ENCODE measurements at regions not wholly inside any gene's neighbourhood (a gene's known extent, or its start where the extent isn't known, plus 50 kb on each side); places are given as distances from the start of the nearest gene placed in this dataset.

DNA sequence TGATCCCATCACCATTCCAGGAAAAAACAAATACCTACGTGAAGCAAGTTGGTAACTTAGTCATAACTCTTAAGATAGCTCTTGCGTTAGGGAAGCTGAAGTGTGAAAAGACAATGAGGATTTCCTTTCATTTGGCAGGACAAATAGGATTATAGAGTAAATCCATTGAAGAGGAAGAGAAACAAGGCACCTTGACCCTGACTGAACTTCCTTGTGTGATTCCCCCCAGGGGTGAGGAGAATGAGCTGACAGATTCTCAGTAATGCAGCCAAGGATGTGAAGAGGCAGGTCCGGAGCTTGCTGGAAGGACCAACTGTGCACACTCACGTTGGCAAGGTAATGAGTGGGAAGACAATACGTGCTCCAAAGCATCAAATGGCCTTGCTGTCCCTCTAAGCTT, 55.0 kb upstream of the HMCN1 start:
- TF ChIP-seq, protein P1, sequence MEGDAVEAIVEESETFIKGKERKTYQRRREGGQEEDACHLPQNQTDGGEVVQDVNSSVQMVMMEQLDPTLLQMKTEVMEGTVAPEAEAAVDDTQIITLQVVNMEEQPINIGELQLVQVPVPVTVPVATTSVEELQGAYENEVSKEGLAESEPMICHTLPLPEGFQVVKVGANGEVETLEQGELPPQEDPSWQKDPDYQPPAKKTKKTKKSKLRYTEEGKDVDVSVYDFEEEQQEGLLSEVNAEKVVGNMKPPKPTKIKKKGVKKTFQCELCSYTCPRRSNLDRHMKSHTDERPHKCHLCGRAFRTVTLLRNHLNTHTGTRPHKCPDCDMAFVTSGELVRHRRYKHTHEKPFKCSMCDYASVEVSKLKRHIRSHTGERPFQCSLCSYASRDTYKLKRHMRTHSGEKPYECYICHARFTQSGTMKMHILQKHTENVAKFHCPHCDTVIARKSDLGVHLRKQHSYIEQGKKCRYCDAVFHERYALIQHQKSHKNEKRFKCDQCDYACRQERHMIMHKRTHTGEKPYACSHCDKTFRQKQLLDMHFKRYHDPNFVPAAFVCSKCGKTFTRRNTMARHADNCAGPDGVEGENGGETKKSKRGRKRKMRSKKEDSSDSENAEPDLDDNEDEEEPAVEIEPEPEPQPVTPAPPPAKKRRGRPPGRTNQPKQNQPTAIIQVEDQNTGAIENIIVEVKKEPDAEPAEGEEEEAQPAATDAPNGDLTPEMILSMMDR (IDR thresholded peaks at IDR 0.05), result no peak
- TF ChIP-seq POLR2A (IDR thresholded peaks at IDR 0.05) (no peak), EP300 (IDR thresholded peaks at IDR 0.05) (no peak)
